Neural cell (in vitro differentiated cells): ENCODE measurements at regions not wholly inside any gene's neighbourhood (a gene's known extent, or its start where the extent isn't known, plus 50 kb on each side); places are given as distances from the start of the nearest gene placed in this dataset.

Source experiments
- H2AFZ ChIP-seq: fragments of 200-600, 300-800 bp; sonication (generic), shearing (Covaris generic); 2 replicates; pipeline ENCODE4 v1.6.0; 2014; ENCODE audit warnings: low read depth, mild to moderate bottlenecking, antibody characterized with exemption, low read length, moderate library complexity
- H3F3A ChIP-seq: fragments of 200-600 bp; shearing (Covaris generic); 2 replicates; pipeline ENCODE4 v1.6.1; 2016; ENCODE audit warnings: mild to moderate bottlenecking, moderate library complexity, mixed read lengths, antibody characterized with exemption, low read length; ENCODE audit not compliant: insufficient read depth, poor library complexity, severe bottlenecking
- H3K27ac ChIP-seq: fragments of 200-600, 300-800 bp; sonication (generic), shearing (Covaris generic); 2 replicates; pipeline ENCODE4 v1.5.1; 2014; ENCODE audit warnings: mild to moderate bottlenecking, low read length, moderate library complexity
- H3K27me3 ChIP-seq: fragments of 300-800, 200-600 bp; sonication (generic), shearing (Covaris generic); 2 replicates; pipeline ENCODE4 v1.6.0; 2014; ENCODE audit warnings: mild to moderate bottlenecking, low read depth, low read length, moderate library complexity; ENCODE audit not compliant: insufficient read depth
- H3K36me3 ChIP-seq: fragments of 300-800, 200-600 bp; sonication (generic), shearing (Covaris generic); 2 replicates; pipeline ENCODE4 v1.5.1; 2014; ENCODE audit warnings: mild to moderate bottlenecking, antibody characterized with exemption, low read length, moderate library complexity; ENCODE audit not compliant: insufficient read depth
- H3K4me2 ChIP-seq: fragments of 300-800, 200-600 bp; sonication (generic), shearing (Covaris generic); 2 replicates; pipeline ENCODE4 v1.6.0; 2014; ENCODE audit warnings: mild to moderate bottlenecking, low read length
- H3K4me3 ChIP-seq: fragments of 300-800, 200-600 bp; sonication (generic), shearing (Covaris generic); 2 replicates; pipeline ENCODE4 v1.5.1; 2014; ENCODE audit warnings: mild to moderate bottlenecking, low read length, moderate library complexity
- H3K79me2 ChIP-seq: fragments of 200-600 bp; shearing (Covaris generic); replicated peaks from 2 replicates; pipeline ENCODE4 v1.6.0; 2014; ENCODE audit warnings: mild to moderate bottlenecking, low read length, moderate library complexity; ENCODE audit not compliant: insufficient read depth
- H3K9ac ChIP-seq: fragments of 300-800, 200-600 bp; sonication (generic), shearing (Covaris generic); 2 replicates; pipeline ENCODE4 v1.6.1; 2016; ENCODE audit warnings: mild to moderate bottlenecking, low read length, mixed read lengths
- H3K9me2 ChIP-seq: fragments of 200-600 bp; shearing (Covaris generic); 2 replicates; pipeline ENCODE4 v1.6.1; 2016; ENCODE audit warnings: mild to moderate bottlenecking, low read length, mixed read lengths; ENCODE audit not compliant: insufficient read depth
- H3K9me3 ChIP-seq: fragments of 200-600, 300-800 bp; sonication (generic), shearing (Covaris generic); 2 replicates; pipeline ENCODE4 v1.6.1; 2016; ENCODE audit warnings: mild to moderate bottlenecking, mixed run types, low read length, moderate library complexity, mixed read lengths
- H4K20me1 ChIP-seq: fragments of 200-600 bp; shearing (Covaris generic); 2 replicates; pipeline ENCODE4 v1.6.1; 2016; ENCODE audit warnings: mild to moderate bottlenecking, mixed run types; ENCODE audit not compliant: insufficient read depth
- EP300 ChIP-seq: fragments of 450-650 bp; conservative IDR thresholded peaks from 2 replicates; pipeline ENCODE4 v1.6.1; 2014; ENCODE audit warnings: antibody characterized with exemption, mild to moderate bottlenecking, moderate library complexity; ENCODE audit not compliant: poor library complexity, severe bottlenecking
- EZH2 ChIP-seq: fragments of 200-600, 300-800 bp; shearing (Covaris generic), sonication (generic); IDR thresholded peaks from 2 replicates; pipeline ENCODE4 v1.6.1; 2014; ENCODE audit warnings: antibody characterized with exemption, low read length, borderline replicate concordance, mild to moderate bottlenecking; ENCODE audit not compliant: insufficient read depth, poor library complexity, severe bottlenecking
- MXI1 ChIP-seq: fragments of 450-650 bp; conservative IDR thresholded peaks from 2 replicates; pipeline ENCODE4 v1.6.1; 2014; ENCODE audit warnings: antibody characterized with exemption, mild to moderate bottlenecking; ENCODE audit not compliant: poor library complexity, severe bottlenecking
- POLR2AphosphoS5 ChIP-seq: IDR thresholded peaks from 2 replicates; pipeline ENCODE4 v1.6.1; 2012
- RAD21 ChIP-seq: fragments of 450-650 bp; conservative IDR thresholded peaks from 2 replicates; pipeline ENCODE4 v1.6.1; 2014; ENCODE audit warnings: antibody characterized with exemption, mild to moderate bottlenecking, moderate library complexity
- SMC3 ChIP-seq: fragments of 450-650 bp; conservative IDR thresholded peaks from 2 replicates; pipeline ENCODE4 v1.6.1; 2014; ENCODE audit warnings: antibody characterized with exemption, mild to moderate bottlenecking, moderate library complexity; ENCODE audit not compliant: poor library complexity
- TAF1 ChIP-seq: IDR thresholded peaks from 2 replicates; pipeline ENCODE4 v1.6.1; 2012; ENCODE audit warnings: low read depth
- TF ChIP-seq, protein P1 (sequence below): IDR thresholded peaks from 2 replicates; pipeline ENCODE4 v1.6.1; 2012; ENCODE audit warnings: borderline replicate concordance
- TF ChIP-seq, protein P2 (sequence below): fragments of 450-650 bp; IDR thresholded peaks from 2 replicates; pipeline ENCODE4 v1.5.1; 2014; ENCODE audit warnings: antibody characterized with exemption, mild to moderate bottlenecking, moderate library complexity; ENCODE audit not compliant: poor library complexity, severe bottlenecking

DNA sequence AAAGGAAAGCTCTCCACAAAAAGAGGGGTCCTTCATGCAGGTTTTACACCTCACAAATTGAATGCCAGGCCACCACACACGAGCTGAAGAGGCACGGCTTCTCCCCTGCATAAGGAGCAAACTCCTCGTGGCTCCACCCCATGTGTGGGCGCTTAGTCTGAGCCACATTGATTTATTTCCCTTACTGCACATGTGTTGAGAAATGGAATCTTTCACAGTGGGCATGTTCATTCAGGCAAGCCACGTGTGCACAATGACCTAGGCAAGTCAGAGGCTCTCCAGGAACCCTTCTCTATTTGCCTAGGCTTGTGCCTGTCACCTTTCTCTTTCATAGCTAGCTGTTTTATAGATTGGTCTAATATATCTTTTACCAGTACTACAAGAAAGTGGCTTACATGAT lies 120.5 kb downstream of the LTN1 start:
- no peaks in the 10 kb centered on the region for H4K20me1 ChIP-seq
- H3K4me3 ChIP-seq: no peak overlapping the region
- H2AFZ ChIP-seq: no peak overlapping the region
- TF ChIP-seq MXI1: no peak
- no peak for TF ChIP-seq EZH2
- no peak for TF ChIP-seq RAD21
- TF ChIP-seq TAF1: no peak
- TF ChIP-seq POLR2AphosphoS5: no peak
- TF ChIP-seq, protein P1, sequence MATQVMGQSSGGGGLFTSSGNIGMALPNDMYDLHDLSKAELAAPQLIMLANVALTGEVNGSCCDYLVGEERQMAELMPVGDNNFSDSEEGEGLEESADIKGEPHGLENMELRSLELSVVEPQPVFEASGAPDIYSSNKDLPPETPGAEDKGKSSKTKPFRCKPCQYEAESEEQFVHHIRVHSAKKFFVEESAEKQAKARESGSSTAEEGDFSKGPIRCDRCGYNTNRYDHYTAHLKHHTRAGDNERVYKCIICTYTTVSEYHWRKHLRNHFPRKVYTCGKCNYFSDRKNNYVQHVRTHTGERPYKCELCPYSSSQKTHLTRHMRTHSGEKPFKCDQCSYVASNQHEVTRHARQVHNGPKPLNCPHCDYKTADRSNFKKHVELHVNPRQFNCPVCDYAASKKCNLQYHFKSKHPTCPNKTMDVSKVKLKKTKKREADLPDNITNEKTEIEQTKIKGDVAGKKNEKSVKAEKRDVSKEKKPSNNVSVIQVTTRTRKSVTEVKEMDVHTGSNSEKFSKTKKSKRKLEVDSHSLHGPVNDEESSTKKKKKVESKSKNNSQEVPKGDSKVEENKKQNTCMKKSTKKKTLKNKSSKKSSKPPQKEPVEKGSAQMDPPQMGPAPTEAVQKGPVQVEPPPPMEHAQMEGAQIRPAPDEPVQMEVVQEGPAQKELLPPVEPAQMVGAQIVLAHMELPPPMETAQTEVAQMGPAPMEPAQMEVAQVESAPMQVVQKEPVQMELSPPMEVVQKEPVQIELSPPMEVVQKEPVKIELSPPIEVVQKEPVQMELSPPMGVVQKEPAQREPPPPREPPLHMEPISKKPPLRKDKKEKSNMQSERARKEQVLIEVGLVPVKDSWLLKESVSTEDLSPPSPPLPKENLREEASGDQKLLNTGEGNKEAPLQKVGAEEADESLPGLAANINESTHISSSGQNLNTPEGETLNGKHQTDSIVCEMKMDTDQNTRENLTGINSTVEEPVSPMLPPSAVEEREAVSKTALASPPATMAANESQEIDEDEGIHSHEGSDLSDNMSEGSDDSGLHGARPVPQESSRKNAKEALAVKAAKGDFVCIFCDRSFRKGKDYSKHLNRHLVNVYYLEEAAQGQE: no peak
- TF ChIP-seq, protein P2, sequence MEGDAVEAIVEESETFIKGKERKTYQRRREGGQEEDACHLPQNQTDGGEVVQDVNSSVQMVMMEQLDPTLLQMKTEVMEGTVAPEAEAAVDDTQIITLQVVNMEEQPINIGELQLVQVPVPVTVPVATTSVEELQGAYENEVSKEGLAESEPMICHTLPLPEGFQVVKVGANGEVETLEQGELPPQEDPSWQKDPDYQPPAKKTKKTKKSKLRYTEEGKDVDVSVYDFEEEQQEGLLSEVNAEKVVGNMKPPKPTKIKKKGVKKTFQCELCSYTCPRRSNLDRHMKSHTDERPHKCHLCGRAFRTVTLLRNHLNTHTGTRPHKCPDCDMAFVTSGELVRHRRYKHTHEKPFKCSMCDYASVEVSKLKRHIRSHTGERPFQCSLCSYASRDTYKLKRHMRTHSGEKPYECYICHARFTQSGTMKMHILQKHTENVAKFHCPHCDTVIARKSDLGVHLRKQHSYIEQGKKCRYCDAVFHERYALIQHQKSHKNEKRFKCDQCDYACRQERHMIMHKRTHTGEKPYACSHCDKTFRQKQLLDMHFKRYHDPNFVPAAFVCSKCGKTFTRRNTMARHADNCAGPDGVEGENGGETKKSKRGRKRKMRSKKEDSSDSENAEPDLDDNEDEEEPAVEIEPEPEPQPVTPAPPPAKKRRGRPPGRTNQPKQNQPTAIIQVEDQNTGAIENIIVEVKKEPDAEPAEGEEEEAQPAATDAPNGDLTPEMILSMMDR: no peak
- TF ChIP-seq EP300: no peak
- TF ChIP-seq SMC3: no peak
- no peak overlapping the region for H3K9ac ChIP-seq
- H3K27ac ChIP-seq: no peak overlapping the region
- H3F3A ChIP-seq: no peaks in the 10 kb centered on the region
- no peaks in the 10 kb centered on the region for H3K36me3 ChIP-seq
- H3K27me3 ChIP-seq: no peaks in the 10 kb centered on the region
- H3K4me2 ChIP-seq: no peak overlapping the region
- H3K79me2 ChIP-seq: no peaks in the 10 kb centered on the region
- H3K9me2 ChIP-seq: no peaks in the 10 kb centered on the region
- H3K9me3 ChIP-seq: no peaks in the 10 kb centered on the region

DNA sequence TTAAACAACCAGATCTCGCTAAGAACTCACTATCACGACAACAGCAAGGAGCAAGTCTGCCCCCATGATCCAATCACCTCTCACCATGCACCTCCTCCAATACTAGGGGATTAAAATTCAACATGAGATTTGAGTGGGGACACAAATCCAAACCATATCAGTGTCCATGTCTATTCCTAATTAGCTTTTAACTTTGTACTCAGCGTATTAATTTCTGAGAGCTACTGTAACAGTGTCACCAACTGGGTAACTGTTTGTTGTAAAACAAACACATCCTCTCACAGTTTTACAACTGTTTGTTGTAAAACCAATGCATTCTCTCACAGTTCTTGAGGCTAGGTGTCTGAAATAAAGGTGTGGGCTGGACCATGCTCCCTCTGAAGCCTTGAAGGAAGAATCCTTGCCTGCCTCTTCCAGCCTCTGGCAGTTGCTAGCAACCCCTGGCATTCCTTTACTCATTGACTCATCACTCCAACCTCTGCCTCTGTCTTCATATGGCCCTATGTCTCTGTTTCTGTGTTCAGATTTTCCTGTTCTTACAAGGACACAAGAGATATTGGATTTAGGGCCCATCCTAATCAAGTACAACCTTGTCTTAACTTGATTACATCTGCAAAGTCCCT lies 121.2 kb downstream of the LTN1 start:
- no peak overlapping the region for H3K4me2 ChIP-seq
- no peak overlapping the region for H3K27ac ChIP-seq
- H3K4me3 ChIP-seq: no peak overlapping the region
- no peaks in the 10 kb centered on the region for H4K20me1 ChIP-seq
- no peaks in the 10 kb centered on the region for H3K9me2 ChIP-seq
- no peaks in the 10 kb centered on the region for H3K9me3 ChIP-seq
- no peaks in the 10 kb centered on the region for H3F3A ChIP-seq
- H3K27me3 ChIP-seq: no peaks in the 10 kb centered on the region
- no peak overlapping the region for H3K9ac ChIP-seq
- no peak for TF ChIP-seq EZH2
- TF ChIP-seq MXI1: no peak
- TF ChIP-seq, protein P1: no peak
- TF ChIP-seq EP300: no peak
- TF ChIP-seq TAF1: no peak
- TF ChIP-seq SMC3: no peak
- no peak for TF ChIP-seq POLR2AphosphoS5
- no peak for TF ChIP-seq RAD21
- TF ChIP-seq, protein P2: no peak
- H3K79me2 ChIP-seq: no peaks in the 10 kb centered on the region
- H2AFZ ChIP-seq: no peak overlapping the region
- H3K36me3 ChIP-seq: no peaks in the 10 kb centered on the region
